Inferior parietal cortex (tissue), 1 donor: ENCODE measurements at regions not wholly inside any gene's neighbourhood (a gene's known extent, or its start where the extent isn't known, plus 50 kb on each side); places are given as distances from the start of the nearest gene placed in this dataset.
"Not testable (repeated sequence)": the region's sequence is repeated elsewhere in the genome, so short reads cannot be mapped to it uniquely, and the experiment has no call there.

Source experiments
- DNase-seq: peaks from one replicate; pipeline ENCODE4 v3.0.0-alpha.2; 2016; ENCODE audit errors: extremely low spot score

DNA sequence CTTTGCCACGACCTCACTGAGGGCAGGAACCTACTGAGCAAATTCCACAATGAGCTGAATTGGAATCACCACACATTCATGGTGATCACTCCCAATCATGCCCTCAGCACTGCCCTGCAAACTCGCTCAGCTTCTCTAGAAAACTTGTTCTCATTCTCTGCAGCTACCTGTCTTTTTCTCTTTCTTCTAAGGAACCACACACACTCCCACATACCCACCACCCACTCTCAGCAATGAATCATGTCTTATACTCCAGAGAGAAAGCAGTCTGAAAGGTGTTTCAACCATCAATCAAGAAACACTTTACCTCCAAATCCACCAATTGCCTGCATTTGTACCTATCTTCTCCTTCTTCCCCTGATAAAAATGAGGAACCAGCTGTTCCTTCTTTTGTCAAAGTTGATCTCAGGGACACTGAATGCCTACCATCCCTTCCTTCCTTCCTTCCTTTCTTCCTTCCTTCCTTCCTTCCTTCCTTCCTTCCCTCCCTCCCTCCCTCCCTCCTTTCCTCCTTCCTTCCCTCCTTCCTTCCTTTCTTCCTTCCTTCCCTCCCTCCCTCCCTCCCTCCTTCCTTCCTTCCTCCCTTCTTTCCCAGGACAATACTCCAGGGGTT lies 84.6 kb upstream of the SGK1 start:
- no peak for DNase-seq

DNA sequence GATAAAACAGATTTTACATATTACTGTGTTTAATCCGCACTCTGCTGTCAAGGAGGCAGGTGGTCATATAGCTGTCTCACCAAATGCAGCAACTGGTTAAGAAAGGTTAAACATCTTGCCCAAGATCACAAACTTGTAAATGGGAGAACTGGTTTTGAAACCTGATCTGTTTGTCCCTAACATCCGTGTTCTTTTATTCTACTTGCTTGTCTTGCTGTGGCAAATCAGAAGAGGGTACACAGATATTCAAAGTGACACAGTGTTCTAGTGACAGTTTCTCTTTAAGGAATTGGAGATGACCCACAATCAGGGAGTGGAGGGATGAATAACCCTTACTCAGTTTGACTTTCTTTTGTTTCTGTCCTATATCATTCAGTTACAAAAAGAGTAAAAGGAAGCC lies 83.0 kb upstream of the SGK1 start:
- DNase-seq: no peak

DNA sequence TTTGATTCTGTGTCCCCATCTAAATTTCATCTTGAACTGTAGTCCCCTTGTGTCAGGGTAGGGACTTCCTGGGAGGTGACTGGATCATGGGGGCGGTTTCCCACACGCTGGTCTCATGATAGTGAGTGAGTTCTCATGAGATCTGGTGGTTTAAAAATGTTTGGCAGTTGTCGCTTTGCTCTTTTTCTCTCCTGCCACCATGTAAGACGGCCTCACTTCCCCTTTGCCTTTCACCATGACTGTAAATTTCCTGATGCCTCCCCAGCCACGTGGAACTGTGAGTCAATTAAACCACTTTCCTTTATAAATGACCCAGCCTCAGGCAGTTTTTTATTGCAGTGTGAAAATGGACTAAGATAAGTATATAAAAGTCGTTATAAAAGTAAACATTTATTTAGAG lies 80.5 kb upstream of the SGK1 start:
- DNase-seq: no peak

DNA sequence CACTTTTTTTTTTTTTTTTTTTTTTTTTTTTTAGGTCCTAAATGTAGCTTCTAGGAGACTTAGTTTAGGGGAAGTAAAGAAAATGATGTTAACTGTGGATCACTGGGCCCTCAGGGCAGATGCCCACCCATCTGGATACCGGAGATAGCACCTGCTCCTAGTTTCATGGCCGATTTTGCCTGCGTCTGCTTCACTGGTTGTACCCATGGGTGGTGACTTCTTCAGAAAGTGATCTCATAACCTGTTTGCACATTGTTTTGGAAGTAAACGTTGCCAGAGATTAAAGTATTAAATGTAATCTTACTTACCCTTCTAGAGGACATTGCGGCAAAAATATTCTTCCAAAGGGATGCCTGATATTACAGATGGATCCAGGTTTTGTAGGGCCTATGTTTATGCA lies 79.8 kb upstream of the SGK1 start:
- no peak for DNase-seq

DNA sequence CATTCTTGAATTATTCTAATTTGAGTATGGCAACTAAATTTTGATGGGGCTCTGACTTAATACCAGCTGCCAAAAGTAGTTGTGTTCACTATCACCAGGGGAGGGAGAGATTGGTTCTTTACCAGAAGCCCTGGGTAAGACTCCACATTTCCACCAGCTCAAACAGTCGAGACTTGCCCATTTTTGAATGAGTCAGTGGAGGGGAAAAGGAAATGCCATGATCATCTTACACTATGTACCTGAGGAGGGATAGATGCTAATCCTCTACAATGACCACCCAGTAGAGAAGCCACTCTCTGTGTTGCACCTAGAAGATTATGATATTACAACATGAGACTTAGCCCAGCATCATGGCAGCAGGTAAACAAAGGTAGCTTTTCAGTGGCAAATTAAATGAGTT lies 77.0 kb upstream of the SGK1 start:
- DNase-seq: no peak

DNA sequence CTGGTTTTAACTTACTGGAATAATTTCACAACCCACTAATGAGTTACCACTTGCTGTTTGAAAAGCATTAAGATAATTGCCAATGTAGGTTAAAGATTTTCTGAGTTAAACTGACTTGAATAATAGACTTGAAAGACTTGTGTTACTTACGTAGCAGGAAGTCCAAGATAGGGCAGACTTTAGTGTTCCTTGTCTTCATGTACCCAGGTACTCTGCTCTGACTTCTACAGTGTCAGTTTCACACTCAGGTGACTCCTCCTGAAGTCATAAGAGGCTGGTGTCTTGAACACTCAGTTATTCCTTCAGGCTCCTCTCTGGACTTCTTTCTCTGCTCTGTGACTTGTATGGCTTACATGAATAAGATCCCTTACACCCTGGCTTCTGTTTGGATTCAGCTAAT lies 76.3 kb upstream of the SGK1 start:
- DNase-seq: no peak

DNA sequence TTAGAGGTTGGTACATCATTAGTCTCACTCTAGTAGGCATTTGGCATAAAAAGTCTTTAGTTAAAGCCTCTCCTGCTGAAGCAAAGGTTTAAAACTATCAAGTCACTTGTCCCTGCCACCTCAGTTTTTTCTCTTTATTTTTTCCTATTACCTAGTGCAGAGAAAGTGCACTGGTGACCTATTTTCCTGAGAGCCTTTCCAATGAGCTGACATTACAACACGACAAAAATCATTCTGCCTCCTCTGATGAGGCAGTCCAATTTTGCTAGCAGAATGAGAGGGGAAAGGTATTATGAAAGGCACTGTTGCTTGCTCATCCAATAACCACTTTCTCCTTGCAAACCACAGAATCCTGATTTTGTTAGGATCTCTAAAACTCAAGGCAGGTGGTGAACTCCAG lies 73.3 kb upstream of the SGK1 start:
- no peak for DNase-seq

DNA sequence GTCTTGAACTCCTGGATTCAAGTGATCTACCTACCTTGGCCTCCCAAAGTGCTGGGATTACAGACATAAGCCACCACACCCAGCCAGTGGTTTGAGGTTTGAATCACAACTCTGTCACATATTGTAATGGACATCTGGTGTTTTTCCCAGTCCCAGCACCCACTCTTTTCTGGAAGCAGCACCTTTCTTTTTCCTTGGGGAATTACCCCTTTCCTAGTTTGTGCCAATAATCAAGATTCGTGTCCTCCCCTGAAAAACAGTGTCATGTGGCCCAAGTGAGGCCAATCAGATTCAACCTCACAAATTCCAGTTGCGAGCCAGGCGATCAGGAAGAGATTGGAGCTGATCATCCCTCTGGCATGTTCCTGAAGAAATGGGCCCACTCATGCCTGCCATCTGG lies 71.7 kb upstream of the SGK1 start:
- DNase-seq: no peak

DNA sequence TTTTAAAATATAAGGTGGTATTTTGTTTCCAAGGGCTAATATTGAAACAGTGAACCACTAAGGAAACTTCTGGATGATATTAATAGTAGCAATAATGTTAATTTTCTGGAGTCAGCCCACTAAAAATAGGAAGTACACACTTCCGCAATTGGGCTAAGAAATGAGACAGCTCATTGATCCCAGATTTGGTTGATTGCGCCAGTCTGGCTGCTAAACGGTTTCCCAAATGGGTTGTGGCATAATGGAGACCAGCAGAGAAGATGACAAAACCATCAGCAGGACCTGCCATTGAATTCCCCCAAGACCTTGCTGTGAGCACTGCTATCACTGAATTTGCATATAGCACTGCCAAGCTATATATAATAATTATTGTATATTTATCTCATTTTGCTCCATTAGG lies 71.2 kb upstream of the SGK1 start:
- no peak for DNase-seq

DNA sequence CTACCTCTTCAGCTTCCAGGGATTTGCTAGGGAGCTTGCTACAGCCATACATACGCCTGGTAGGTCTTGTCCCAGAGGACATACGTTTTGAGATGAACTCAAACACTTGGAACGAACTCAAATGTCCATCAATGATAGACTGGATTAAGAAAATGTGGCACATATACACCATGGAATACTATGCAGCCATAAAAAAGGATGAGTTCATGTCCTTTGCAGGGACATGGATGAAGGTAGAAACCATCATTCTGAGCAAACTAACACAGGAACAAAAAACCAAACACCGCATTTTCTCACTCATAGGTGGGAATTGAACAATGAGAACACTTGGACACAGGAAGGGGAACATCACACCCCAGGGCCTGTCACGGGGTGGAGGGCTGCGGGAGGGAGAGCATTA lies 68.6 kb upstream of the SGK1 start:
- not testable (repeated sequence) for DNase-seq

DNA sequence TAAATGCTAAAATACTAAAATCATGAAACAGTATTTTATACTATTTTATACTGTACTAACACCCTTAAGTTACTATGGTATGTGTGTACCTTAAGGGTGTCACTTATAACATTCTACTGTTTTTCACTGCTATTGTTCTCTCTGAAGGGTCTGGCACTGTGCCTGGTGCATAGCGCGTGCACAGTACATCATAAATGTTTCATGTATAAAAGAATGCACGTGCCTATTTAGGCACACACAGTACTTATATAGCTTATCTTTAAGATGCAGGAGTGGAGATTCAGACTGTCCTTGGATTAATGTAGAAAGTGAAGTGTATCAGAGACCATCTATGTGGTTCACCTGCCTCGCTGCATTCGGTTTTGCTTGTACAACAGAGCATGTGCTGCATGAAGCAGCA lies 64.0 kb upstream of the SGK1 start:
- DNase-seq: no peak

DNA sequence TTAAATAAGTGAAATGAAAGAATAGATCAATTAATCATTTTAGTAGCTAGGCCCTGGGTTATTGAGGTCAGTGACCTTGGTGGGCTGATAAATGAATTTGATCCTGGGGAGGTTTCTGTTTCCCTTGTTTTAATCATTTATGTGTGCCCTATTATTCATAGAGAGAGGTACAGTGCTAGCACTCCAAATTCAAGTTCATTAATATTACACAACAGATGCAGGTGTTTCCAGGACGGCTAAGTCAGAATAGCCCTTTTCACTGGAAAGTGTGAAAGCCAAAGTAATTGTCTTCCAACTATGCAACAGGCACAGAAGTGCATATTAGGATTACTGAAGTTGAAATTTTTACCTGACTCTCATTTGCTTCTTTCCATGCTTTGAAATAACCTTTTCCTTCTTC lies 61.7 kb upstream of the SGK1 start:
- no peak for DNase-seq

DNA sequence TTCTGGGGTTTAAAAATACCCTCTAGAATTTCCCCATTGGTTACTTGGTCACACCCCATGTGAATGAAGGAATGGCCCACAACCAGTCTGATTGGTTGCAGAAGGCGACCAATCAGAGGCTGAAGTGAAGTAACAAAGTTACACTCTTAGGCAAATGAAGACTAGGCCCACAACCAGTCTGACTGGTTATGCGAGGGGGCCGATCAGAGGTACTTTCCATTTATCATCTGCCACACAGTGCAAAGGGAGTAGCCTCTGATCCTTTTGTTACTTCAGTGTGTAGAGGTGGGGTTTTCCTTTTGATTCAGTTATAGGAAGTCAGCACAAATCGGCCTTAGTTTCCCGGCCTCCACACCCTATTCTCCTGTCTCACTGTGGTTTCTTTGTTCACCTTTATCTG lies 61.2 kb upstream of the SGK1 start:
- DNase-seq: no peak

DNA sequence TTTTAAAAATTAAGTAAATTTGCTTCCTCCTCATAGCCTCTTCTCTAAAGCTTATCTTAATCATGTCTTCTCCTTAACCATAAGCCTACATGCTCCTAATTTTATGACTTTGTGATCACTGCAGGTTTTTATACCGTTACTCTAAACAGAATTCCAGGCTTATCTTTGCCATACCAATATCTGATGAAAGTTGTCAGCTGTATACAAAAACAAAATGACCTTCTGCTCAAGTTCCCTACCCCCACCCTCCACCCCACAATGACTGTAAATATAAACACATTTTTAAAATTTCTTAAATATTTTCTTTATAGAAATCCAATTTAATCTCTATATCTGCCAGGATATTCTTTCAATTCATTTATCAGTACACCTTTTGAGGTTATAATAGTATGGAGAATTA lies 60.5 kb upstream of the SGK1 start:
- no peak for DNase-seq

DNA sequence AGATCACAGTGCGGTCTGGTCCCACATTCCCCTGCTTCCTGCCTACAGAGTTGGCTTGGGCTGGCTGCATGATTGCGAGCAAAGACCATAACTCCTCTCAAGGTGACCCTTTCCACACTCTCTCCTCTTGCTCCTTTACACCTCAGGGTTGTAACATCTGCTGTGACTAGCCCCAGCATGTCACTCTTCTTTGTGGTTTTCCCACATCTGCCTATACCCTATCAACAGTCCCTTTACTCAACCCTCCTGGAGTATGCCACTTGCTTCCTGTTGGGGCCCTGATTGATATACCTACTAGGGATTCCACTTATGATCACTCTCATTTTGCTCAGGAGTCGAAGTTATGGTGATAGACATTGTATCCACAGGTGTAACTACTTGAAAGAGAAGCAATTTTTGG lies 58.9 kb upstream of the SGK1 start:
- no peak for DNase-seq

DNA sequence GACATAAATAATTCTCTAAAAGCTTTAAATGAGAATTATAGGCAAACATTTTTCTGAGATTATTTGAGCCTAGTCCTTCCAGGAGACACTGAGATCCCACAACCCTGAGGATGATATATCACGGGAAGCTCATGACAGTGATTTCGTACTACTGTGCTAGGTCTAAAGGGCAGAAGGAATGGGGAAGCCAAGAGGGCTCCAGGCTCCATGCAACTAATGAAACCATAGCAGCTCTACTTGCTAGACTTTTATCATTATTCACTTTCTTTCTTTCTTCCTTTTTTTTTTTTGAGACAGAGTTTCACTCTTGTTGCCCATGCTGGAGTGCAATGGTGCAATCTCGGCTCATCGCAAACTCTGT lies 57.3 kb upstream of the SGK1 start:
- DNase-seq: no peak

DNA sequence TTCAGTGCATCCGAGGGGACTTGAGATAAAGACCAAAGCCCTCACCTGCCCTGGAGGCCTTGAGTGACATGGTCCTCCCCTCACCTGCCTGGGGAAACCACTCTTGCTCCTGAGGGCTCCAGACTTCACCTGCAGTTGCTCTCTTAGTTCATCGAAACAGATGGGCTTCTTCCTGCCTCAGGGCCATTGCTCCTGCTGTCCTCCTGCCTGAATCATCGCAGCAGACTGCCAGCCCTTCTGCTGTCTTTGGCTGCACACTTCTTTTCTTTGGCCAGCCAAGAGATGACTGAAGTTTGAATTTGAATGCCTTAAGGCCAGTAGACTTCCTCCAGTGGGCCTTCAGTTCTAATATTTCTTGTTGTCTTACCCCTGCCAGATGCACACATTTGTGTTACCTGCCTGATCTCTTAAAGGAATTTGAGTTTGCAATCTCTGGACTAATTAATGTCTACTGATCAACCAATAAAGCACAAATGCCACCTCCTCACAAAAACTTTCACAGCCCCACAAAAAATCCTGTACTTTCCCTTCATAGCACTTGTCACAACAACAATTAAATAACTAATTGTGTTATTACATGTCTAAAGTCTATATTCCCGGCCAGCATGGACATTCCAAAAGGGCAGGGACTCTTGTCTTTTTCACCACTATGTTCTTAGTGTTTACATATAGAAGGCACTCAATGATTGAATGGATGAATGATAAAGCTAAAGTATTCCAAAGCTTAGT lies 56.7 kb upstream of the SGK1 start:
- DNase-seq: no peak

DNA sequence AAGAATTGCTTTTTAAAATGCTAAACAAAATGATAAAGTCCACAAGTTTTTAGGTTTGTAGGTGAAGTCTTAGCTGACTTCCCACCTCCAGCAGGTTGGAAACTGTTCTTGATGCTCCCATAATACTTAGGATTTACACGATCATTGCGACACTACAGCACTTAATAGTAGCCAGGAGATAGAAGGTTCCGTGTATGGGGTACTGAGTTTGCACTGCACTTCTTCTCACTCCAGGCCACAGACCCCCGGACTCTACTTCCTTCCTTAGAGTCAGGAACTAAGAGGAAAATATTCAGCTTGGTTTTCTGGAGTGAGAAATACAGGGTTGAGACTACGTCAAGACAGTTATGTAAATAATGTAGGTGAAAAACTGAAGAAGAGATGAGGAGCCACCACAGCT lies 56.1 kb upstream of the SGK1 start:
- DNase-seq: no peak

DNA sequence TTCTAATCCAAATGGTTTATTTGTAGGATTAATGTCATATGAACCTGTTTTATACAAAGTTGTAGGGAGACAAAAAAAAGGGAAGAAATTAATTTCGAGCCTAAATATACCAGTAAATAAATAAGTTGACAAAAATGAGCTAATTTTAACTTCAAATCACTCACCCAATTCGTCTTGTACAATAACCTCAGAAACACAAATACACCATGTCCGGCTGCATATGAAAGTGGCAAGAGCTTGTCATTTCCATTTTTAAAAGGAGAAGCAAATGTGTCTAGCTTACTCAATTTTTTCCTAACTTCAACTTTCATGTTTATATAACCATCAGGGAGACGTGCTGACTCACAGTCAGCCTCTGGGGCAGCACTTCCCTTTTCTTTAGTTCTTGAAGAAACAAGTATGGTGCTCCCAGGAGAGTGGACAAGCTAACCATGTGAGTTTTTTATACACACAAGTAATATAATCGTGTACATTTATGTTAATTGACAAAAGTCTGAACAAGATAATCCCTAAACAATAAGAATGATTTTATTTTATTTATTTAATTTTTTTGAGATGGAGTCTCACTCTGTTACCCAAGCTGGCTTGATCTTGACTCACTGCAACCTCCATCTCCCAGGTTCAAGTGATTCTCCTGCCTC lies 55.5 kb upstream of the SGK1 start:
- DNase-seq: peak; percentile 55

DNA sequence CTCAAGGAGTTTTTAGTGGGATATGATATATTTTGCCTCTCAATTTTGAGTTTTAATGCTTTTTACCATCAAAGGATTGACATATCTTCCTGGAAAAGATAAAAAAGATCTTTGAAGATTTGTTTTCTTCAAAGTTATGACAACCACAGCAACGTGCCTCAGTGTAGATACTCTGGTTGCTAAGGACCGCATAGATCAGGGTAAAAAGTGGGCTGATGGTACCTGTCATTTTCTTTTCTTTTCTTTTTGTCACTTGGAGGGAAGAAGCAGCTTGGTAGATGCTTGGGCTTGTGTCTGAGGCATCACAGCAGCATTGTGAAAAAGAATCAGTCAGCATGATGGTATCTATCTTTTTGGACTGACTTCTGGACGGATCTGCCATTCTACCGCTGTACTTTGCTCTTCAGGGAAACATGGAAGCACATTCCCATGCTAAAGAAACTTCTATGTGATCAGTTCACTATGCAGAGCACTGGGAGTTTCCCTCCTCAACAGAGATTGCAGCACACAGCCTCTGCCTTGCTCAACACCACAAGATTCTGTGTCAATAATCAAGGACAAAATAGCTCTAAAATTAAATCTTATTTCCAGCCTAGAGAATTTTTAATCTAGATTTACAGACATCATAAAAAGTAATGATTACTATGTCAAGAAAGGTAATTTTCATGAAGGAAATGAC lies 54.8 kb upstream of the SGK1 start:
- DNase-seq: no peak

DNA sequence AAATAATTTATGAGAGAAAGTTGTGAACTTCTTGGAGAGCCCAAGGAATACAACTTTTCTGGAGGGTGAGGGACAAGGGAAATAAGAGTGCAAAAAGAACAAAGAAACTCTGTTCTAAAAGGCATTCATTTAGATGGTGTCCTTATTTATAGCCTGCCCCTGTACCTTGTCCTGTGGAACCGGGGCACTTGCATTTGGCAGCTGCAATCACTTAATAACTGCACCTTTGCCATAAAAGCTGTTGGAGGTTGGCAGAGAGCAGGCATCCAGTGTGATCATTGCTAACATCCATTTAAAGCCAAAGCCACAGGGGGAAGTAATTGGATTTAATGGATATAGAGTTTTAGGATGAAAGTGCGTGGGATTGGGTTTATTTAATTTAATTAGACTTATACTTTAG lies 50.8 kb upstream of the SGK1 start:
- no peak for DNase-seq
